HUES48 (cell line): ENCODE measurements at regions not wholly inside any gene's neighbourhood (a gene's known extent, or its start where the extent isn't known, plus 50 kb on each side); places are given as distances from the start of the nearest gene placed in this dataset.

Experiments
- H3K27ac ChIP-seq: one replicate; pipeline ENCODE4 v1.7.0; 2013; ENCODE audit warnings: low read depth, low read length, inconsistent platforms
- H3K27me3 ChIP-seq: 2 replicates; pipeline ENCODE4 v1.6.1; 2013; ENCODE audit warnings: mild to moderate bottlenecking, low read length; ENCODE audit not compliant: control insufficient read depth, insufficient read depth
- H3K36me3 ChIP-seq: 2 replicates; pipeline ENCODE4 v1.6.1; 2013; ENCODE audit warnings: low read length; ENCODE audit not compliant: control insufficient read depth, insufficient read depth
- H3K4me1 ChIP-seq: 2 replicates; pipeline ENCODE4 v1.6.1; 2013; ENCODE audit warnings: mild to moderate bottlenecking, low read length; ENCODE audit not compliant: control insufficient read depth, insufficient read depth
- H3K4me3 ChIP-seq: 2 replicates; pipeline ENCODE4 v1.5.1; 2013; ENCODE audit warnings: mild to moderate bottlenecking, low read depth, low read length
- H3K9ac ChIP-seq: 2 replicates; pipeline ENCODE4 v1.6.1; 2013; ENCODE audit warnings: mild to moderate bottlenecking, low read depth, low read length, moderate library complexity
- H3K9me3 ChIP-seq: 2 replicates; pipeline ENCODE4 v1.6.1; 2013; ENCODE audit warnings: low read length; ENCODE audit not compliant: control insufficient read depth, insufficient read depth

- Histone ChIP-seq H3K4me3 (no peak overlapping the region), H3K9me3 (no peaks in the 10 kb centered on the region; the same call in 1 of the 2 replicates), H3K27ac (no peak overlapping the region), H3K36me3 (no peaks in the 10 kb centered on the region), H3K27me3 (no peaks in the 10 kb centered on the region), H3K9ac (no peak overlapping the region), H3K4me1 (no peaks in the 10 kb centered on the region)
Measured at GRCh38 chr18:2459886-2460285, 111.4 kb downstream of the METTL4 start.

GRCh38 chr18:2466978-2467377 lies 104.3 kb downstream of the METTL4 start:
- no peak overlapping the region for H3K4me3 ChIP-seq
- no peaks in the 10 kb centered on the region for H3K4me1 ChIP-seq
- H3K27ac ChIP-seq = no peak overlapping the region
- no peak overlapping the region for H3K9ac ChIP-seq
- H3K27me3 ChIP-seq = no peaks in the 10 kb centered on the region
- H3K36me3 ChIP-seq = no peaks in the 10 kb centered on the region
- no peaks in the 10 kb centered on the region for H3K9me3 ChIP-seq

- Histone ChIP-seq H3K36me3 (no peaks in the 10 kb centered on the region), H3K9ac (no peak overlapping the region), H3K9me3 (no peaks in the 10 kb centered on the region), H3K4me1 (no peaks in the 10 kb centered on the region), H3K27ac (no peak overlapping the region), H3K27me3 (no peaks in the 10 kb centered on the region), H3K4me3 (no peak overlapping the region)
Measured at GRCh38 chr18:2468051-2468450, 103.3 kb downstream of the METTL4 start.

GRCh38 chr18:2471523-2471922 lies 99.8 kb downstream of the METTL4 start:
- H3K9me3 ChIP-seq = no peaks in the 10 kb centered on the region
- H3K27ac ChIP-seq = no peak overlapping the region
- no peak overlapping the region for H3K4me3 ChIP-seq
- no peaks in the 10 kb centered on the region for H3K4me1 ChIP-seq
- no peaks in the 10 kb centered on the region for H3K27me3 ChIP-seq
- H3K9ac ChIP-seq = no peak overlapping the region
- H3K36me3 ChIP-seq = no peaks in the 10 kb centered on the region

- no peaks in the 10 kb centered on the region for H3K27me3 ChIP-seq
- no peaks in the 10 kb centered on the region for H3K9me3 ChIP-seq
- no peak overlapping the region for H3K27ac ChIP-seq
- H3K4me3 ChIP-seq = no peak overlapping the region
- H3K4me1 ChIP-seq = no peaks in the 10 kb centered on the region
- no peaks in the 10 kb centered on the region for H3K36me3 ChIP-seq
- H3K9ac ChIP-seq = no peak overlapping the region
Measured at GRCh38 chr18:2478662-2479061, 92.6 kb downstream of the METTL4 start.

- Histone ChIP-seq H3K9me3 (no peaks in the 10 kb centered on the region), H3K4me3 (no peak overlapping the region), H3K27me3 (no peaks in the 10 kb centered on the region), H3K27ac (no peak overlapping the region), H3K4me1 (no peaks in the 10 kb centered on the region), H3K36me3 (no peaks in the 10 kb centered on the region), H3K9ac (no peak overlapping the region)
Measured at GRCh38 chr18:2480536-2480935, 90.8 kb downstream of the METTL4 start.

- no peaks in the 10 kb centered on the region for H3K4me1 ChIP-seq
- no peak overlapping the region for H3K9ac ChIP-seq
- H3K27ac ChIP-seq = no peak overlapping the region
- H3K27me3 ChIP-seq = no peaks in the 10 kb centered on the region
- H3K36me3 ChIP-seq = no peaks in the 10 kb centered on the region
- no peak overlapping the region for H3K4me3 ChIP-seq
- H3K9me3 ChIP-seq = no peaks in the 10 kb centered on the region
Measured at GRCh38 chr18:2482706-2483475, 88.4 kb downstream of the METTL4 start.

GRCh38 chr18:2485983-2486382 lies 85.3 kb downstream of the METTL4 start:
- Histone ChIP-seq H3K4me3 (no peak overlapping the region), H3K27me3 (no peaks in the 10 kb centered on the region), H3K9ac (no peak overlapping the region), H3K9me3 (no peaks in the 10 kb centered on the region), H3K4me1 (no peaks in the 10 kb centered on the region), H3K36me3 (no peaks in the 10 kb centered on the region), H3K27ac (no peak overlapping the region)

- no peaks in the 10 kb centered on the region for H3K27me3 ChIP-seq
- H3K9me3 ChIP-seq = no peaks in the 10 kb centered on the region
- no peaks in the 10 kb centered on the region for H3K4me1 ChIP-seq
- H3K4me3 ChIP-seq = no peak overlapping the region
- H3K27ac ChIP-seq = no peak overlapping the region
- no peaks in the 10 kb centered on the region for H3K36me3 ChIP-seq
- H3K9ac ChIP-seq = no peak overlapping the region
Measured at GRCh38 chr18:2486426-2486825, 84.9 kb downstream of the METTL4 start.
